Ectodermal cell (in vitro differentiated cells): ENCODE measurements at regions not wholly inside any gene's neighbourhood (a gene's known extent, or its start where the extent isn't known, plus 50 kb on each side); places are given as distances from the start of the nearest gene placed in this dataset.

Source experiments
- H3K27ac ChIP-seq: 2 replicates; pipeline ENCODE4 v1.7.0; 2013; ENCODE audit warnings: mild to moderate bottlenecking, low read depth, low read length; ENCODE audit not compliant: insufficient read depth, poor library complexity, severe bottlenecking
- H3K27me3 ChIP-seq: 2 replicates; pipeline ENCODE4 v1.7.0; 2013; ENCODE audit warnings: mild to moderate bottlenecking, low read length; ENCODE audit not compliant: insufficient read depth, control insufficient read depth, poor library complexity, severe bottlenecking
- H3K36me3 ChIP-seq: one replicate; pipeline ENCODE4 v1.7.0; 2013; ENCODE audit warnings: low read length; ENCODE audit not compliant: control insufficient read depth, insufficient read depth
- H3K4me1 ChIP-seq: one replicate; pipeline ENCODE4 v1.7.0; 2013; ENCODE audit warnings: low read length; ENCODE audit not compliant: control insufficient read depth, insufficient read depth
- H3K4me3 ChIP-seq: 2 replicates; pipeline ENCODE4 v1.7.0; 2013; ENCODE audit warnings: low read depth, low read length, control low read depth; ENCODE audit not compliant: insufficient read depth
- H3K9me3 ChIP-seq: 2 replicates; pipeline ENCODE4 v1.7.0; 2013; ENCODE audit warnings: mild to moderate bottlenecking, low read length, moderate library complexity; ENCODE audit not compliant: control insufficient read depth
- WGBS, 2 experiments: methylation state at CpG; one replicate each; pipeline ENCODE4 v1.1.7; 2013; ENCODE audit warnings: missing lambda C conversion rate in 2 of 2; 5-methylcytosine and 5-hydroxymethylcytosine counted together

DNA sequence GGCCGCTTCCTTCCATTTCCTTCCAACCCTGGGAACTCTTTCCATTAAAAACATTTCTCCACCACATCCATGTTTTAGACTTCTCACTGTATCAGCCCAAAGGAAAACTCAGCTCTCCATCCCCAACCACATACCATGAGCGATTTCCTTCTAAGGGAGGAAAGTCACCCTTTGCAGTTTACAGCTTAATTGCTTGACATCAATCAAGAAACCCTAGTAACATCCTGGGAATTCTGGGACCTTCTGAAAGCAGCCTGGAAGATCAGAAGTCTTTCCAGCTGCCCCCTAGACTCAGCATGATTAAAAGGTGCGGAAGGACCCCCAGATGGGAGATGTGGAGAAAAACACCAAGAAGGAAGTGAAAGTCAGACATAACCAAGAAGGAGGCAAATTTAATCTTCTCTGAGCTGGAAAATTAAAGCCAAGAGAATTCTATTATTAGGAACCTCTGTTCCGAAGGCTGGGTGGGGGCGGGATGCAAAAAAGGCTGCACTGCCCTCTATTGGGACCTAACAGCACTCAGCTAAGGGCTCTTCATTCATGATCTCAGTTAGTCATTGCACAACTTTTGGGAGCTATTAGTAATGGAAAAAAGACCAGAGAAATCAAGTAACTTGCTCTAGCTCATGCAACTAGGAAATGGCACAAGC, 73.3 kb upstream of the PLXNC1 start:
- Histone ChIP-seq H3K9me3 (no peaks in the 10 kb centered on the region), H3K36me3 (no peaks in the 10 kb centered on the region), H3K4me1 (no peaks in the 10 kb centered on the region), H3K27ac (no peak overlapping the region), H3K27me3 (no peaks in the 10 kb centered on the region), H3K4me3 (no peak overlapping the region)
- WGBS, 2 experiments, result 61 to 62% methylated on average over 5 of the region's 5 CpGs

DNA sequence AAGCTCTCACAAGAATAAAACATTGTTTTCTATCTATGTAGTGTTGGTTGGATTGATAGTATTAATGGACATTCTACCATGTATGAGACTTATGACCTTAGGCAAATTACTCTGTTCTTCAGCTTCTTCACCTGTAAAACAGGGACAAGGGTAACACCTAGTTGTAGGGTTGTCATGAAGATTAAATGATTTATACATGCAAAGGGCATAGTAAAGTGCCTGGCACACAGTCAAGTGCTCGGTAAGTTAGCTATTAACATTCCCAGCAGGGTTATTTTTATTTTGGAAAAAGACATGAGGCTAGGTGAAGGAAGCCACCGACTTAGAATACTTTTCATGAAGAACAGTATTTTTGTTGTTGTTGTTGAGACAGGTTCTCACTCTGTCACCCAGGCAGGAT, 71.2 kb upstream of the PLXNC1 start:
- Histone ChIP-seq H3K36me3 (no peaks in the 10 kb centered on the region), H3K27ac (no peak overlapping the region), H3K4me1 (no peaks in the 10 kb centered on the region), H3K9me3 (no peaks in the 10 kb centered on the region), H3K4me3 (no peak overlapping the region), H3K27me3 (no peaks in the 10 kb centered on the region)
- WGBS, 2 experiments, result 73 to 83% methylated on average over 2 of the region's 2 CpGs

DNA sequence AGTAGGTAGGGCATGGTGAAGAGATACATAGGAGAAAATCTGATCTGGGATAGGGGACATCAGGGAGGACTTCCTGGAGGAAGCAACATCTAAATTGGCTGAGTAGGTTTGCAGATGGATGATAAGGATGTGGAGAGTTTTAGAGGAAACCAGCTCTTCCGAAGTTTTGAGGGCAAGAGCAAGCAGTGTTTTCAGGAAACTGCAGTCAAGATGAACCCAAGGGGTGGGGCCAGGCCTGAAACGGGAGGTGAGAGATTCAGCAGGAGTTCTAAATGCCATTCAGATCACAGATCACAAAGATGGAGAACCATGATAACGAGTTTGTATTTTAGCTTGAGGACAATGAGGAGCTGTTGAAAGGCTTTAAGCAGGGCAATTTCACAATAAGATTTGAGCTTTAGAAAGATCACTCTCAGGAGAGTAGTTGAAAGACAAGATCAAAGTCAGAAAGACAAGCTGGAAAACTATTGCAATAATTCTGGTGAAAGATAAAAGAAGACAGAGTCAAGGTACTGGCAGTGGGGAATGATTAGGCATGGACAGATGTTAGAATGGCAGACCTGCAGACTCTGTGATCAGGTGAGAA, 70.1 kb upstream of the PLXNC1 start:
- H3K4me1 ChIP-seq, result no peaks in the 10 kb centered on the region
- no peaks in the 10 kb centered on the region for H3K36me3 ChIP-seq
- H3K27ac ChIP-seq, result no peak overlapping the region
- 61 to 63% methylated on average over 3 of the region's 3 CpGs for WGBS, 2 experiments
- H3K9me3 ChIP-seq, result no peaks in the 10 kb centered on the region
- no peak overlapping the region for H3K4me3 ChIP-seq
- no peaks in the 10 kb centered on the region for H3K27me3 ChIP-seq

DNA sequence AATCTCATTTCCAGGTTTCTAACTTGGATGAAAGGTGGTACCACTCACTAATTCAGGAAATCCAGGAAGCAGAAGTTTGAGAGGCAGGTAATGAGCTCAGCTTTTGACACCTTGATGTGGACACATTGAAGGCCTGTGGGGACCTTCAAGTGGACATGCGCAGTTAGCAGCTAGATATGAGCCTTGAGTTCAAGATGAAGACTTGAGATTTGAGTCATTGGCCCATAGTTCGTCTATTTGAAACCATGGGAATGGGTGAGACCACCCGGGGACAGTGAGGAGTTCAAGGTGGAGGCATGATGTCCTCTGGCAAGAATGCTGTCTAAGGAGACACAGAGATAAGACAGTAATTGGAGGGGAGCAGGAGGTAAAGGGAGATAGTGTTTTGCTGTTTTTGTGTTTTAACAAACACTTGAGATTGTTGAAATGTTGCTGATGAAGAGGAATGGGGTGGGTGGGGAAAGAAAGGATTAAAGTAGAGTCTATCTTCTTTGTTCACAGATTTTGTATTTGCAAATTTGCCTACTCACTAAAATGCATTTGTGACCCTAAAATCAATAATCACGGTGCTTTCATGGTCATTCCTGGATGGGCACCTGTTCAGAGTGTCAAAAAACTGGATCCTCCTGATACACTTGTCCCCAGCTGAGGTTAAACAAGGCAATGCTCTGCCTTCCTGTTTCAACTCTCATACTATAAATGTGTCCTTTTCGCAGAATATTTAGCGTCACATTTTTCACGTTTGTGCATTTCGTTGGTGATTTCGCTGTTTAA, 69.5 kb upstream of the PLXNC1 start:
- Histone ChIP-seq H3K27me3 (no peaks in the 10 kb centered on the region), H3K9me3 (no peaks in the 10 kb centered on the region), H3K36me3 (no peaks in the 10 kb centered on the region), H3K4me1 (no peaks in the 10 kb centered on the region), H3K27ac (no peak overlapping the region), H3K4me3 (no peak overlapping the region)
- 95 to 97% methylated on average over 9 of the region's 9 CpGs for WGBS, 2 experiments

DNA sequence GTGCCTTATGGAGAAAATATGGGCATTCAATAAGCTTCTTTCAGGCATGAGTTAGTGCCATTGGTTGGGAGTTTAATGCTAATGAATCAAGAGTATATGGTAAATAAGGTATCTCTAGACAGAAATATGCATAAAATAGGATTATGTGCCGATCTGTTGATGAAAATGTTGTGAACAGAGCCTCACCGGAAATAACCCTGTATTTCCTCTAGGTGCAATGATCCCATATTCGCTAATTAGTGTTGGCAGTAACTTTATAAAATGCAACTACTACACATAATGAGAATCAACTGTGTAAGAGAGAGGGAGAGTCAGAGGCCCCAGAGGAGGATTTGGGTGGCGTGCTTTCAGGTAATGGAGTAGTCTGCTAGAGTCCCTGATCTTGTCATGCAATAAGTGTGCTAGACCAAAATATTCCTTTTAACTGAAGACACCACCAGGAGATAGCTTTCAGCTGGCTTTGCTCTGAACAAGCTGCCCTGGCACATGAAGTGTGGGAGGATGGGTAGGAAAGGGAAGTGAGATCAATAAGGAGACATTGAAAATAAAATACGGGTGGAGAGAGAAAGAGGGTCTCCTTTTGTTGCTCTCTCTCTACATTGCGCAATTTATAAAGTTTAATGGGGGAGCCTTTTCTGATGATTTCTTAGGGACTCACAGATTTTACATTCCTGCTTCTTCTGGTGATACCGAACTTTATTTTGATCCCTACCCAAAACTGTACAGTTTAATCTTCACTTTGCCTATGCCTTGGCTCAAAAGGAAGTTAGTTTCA, 68.6 kb upstream of the PLXNC1 start:
- no peak overlapping the region for H3K4me3 ChIP-seq
- 96% methylated on average over 6 to 7 of the region's 7 CpGs for WGBS, 2 experiments
- no peaks in the 10 kb centered on the region for H3K4me1 ChIP-seq
- no peaks in the 10 kb centered on the region for H3K36me3 ChIP-seq
- H3K9me3 ChIP-seq, result no peaks in the 10 kb centered on the region
- no peak overlapping the region for H3K27ac ChIP-seq
- H3K27me3 ChIP-seq, result no peaks in the 10 kb centered on the region

DNA sequence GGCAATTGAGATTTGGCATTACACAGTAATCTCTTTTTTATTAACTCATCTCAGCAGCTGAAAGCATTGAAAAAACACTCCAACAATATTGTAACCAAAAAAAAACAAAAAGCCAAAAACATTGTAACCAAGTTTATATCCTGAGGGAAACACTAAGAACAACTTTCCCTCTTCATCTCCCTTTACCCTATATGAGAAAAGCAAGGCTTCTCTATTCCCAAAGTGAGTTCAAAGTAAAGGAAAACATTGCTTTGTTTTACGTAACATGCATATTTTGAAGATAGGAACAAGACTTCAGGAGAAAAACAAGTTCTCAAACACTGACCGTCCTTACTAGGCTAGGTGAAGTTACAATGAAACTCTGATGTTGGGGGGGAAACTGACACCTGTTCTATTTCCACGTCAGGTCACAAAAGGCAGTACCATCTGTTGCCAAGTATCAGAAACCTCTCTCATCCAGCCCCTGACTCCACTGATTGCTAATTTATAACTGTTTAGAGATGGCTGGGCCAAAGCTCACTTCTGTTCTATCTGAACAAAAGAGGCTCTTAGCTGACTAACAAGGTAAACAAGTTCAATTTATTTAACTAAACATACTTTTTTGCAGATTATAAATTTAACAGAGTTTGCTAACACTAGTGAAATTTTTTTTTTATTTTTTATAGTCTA, 67.9 kb upstream of the PLXNC1 start:
- Histone ChIP-seq H3K4me3 (no peak overlapping the region), H3K27ac (no peak overlapping the region), H3K9me3 (no peaks in the 10 kb centered on the region), H3K36me3 (no peaks in the 10 kb centered on the region), H3K27me3 (no peaks in the 10 kb centered on the region), H3K4me1 (no peaks in the 10 kb centered on the region)
- WGBS, 2 experiments, result 76 to 77% methylated on average over 3 of the region's 3 CpGs

DNA sequence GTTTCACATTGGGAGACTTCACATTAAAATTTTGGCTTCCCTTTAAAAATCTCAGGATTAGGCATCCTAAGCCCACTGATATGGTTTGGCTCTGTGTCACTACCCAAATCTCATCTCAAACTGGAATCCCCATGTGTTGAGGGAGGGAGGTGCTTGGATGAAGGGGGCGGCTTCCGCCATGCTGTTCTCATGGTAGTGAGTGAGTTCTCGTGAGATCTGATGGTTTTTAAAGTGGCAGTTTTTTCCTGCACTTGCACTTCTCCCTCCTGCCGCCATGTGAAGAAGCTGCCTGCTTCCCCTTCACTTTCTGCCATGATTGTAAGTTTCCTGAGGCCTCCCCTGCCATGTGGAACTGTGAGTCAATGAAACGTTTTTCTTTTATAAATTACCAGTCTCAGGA, 65.7 kb upstream of the PLXNC1 start:
- Histone ChIP-seq H3K36me3 (no peaks in the 10 kb centered on the region), H3K4me3 (no peak overlapping the region), H3K9me3 (no peaks in the 10 kb centered on the region), H3K27me3 (no peaks in the 10 kb centered on the region), H3K27ac (no peak overlapping the region), H3K4me1 (no peaks in the 10 kb centered on the region)
- 86 to 88% methylated on average over 3 to 5 of the region's 5 CpGs for WGBS, 2 experiments

DNA sequence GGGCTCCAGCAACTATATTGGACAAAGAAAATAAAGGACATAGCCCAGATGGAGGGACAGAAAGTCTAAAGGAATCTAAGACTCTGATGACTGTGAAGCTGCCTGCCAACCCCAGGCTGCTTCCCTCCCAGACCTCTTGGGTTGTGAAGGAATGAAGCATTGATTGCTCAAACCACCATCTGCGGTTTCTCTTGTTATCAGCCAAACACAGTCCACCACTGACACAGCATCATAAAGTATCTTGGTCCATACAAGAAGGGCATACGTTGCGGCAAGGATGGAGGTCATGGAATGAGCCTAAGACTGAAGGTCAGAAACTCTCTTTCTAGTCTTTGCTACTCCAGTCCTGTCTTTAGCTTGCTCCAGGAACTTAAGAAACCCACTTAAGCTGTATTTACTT, 58.5 kb upstream of the PLXNC1 start:
- Histone ChIP-seq H3K36me3 (no peaks in the 10 kb centered on the region), H3K27ac (no peak overlapping the region), H3K4me3 (no peak overlapping the region), H3K4me1 (no peaks in the 10 kb centered on the region), H3K9me3 (no peaks in the 10 kb centered on the region), H3K27me3 (no peaks in the 10 kb centered on the region)
- 92% methylated on average over 3 of the region's 3 CpGs for WGBS, 2 experiments

DNA sequence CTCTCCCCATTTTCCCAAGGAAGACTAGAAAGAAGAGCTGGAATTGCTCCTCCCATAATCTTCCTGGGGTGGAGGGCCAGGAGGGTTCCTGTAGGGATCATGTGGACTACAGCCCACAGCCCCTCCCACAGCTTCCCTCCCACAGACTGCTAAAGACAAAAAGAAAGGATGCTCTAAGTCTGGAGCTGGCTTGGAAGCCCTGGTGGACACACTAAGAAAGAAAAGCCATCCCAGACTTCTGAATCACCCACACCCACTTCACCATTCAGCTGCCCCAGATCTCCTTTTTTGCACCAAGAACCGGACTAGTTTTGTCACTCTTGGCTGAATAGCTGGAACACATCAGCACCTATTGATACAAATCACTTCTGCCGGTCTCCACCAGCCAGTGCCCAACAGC, 56.8 kb upstream of the PLXNC1 start:
- H3K27ac ChIP-seq, result no peak overlapping the region
- WGBS, 2 experiments, result 59 to 63% methylated on average over 2 of the region's 2 CpGs
- no peak overlapping the region for H3K4me3 ChIP-seq
- no peaks in the 10 kb centered on the region for H3K9me3 ChIP-seq
- no peaks in the 10 kb centered on the region for H3K36me3 ChIP-seq
- no peaks in the 10 kb centered on the region for H3K27me3 ChIP-seq
- no peaks in the 10 kb centered on the region for H3K4me1 ChIP-seq
